K562 (cell line): ENCODE measurements at regions not wholly inside any gene's neighbourhood (a gene's known extent, or its start where the extent isn't known, plus 50 kb on each side); places are given as distances from the start of the nearest gene placed in this dataset.

Experiments used
- ATAC-seq: fragments of 200-7000 bp; cut with Tn5 transposase; 3 replicates; pipeline ENCODE4 v1.9.1; 2020; ENCODE audit warnings: moderate library complexity
- BruUV-seq: library from RNA; stranded (reverse); fragments of 400-500 nt; replicated peaks from 2 replicates; lab custom pipeline; 2021; lab: Mats Ljungman, UMichigan
- CTCF ChIA-PET: fragments of 300-600 bp; formaldehyde crosslinking; extraction: SDS; loops from one replicate; lab custom pipeline; 2021; ENCODE audit warnings: low intra/inter-chr PET ratio; lab: Yijun Ruan, JAX
- POLR2A ChIA-PET: fragments of 300-600, 350-650 bp; sonication (Branson Sonifier 250); formaldehyde crosslinking; extraction: SDS; loops from one replicate; lab custom pipeline; 2021; ENCODE audit warnings: antibody characterized with exemption, inconsistent platforms; lab: Yijun Ruan, JAX
- DNase-seq, 4 experiments: peaks; one replicate each; pipeline versions ENCODE4 v3.0.0 to v3.0.0-alpha.2; 2011 to 2018; ENCODE audit warnings: low spot score in 3 of 4, mixed read lengths in 3 of 4; ENCODE audit errors: extremely low read depth in 1 of 4
- FAIRE-seq: peaks from 2 replicates; lab custom pipeline; 2011; peaks lifted over from hg19 to GRCh38; lab: Jason Lieb, UNC
- H2AFZ ChIP-seq: 2 replicates; pipeline ENCODE4 v1.6.0; 2011; ENCODE audit warnings: low read depth, low read length, control low read depth, inconsistent platforms
- H3K27ac ChIP-seq: fragments of 200-600 bp; 3 replicates; pipeline ENCODE4 v1.8.0; 2011; ENCODE audit warnings: low read depth, mild to moderate bottlenecking, control low read depth, inconsistent platforms, low read length, moderate library complexity, mixed read lengths; ENCODE audit errors: extremely low read depth
- H3K27me3 ChIP-seq, 2 experiments: fragments of 300-600 bp in 1 of 2; 2 replicates in 1 of 2; 3 replicates in 1 of 2; pipeline versions ENCODE4 v1.6.0 to v1.8.0; 2011; ENCODE audit warnings: inconsistent platforms in 2 of 2, low read length in 2 of 2, mild to moderate bottlenecking in 1 of 2, mixed read lengths in 1 of 2, moderate library complexity in 1 of 2; ENCODE audit not compliant: control insufficient read depth in 2 of 2, insufficient read depth in 2 of 2
- H3K36me3 ChIP-seq: fragments of 300-600 bp; 3 replicates; pipeline ENCODE4 v1.8.0; 2011; ENCODE audit warnings: mild to moderate bottlenecking, low read length, inconsistent platforms; ENCODE audit not compliant: control insufficient read depth, insufficient read depth
- H3K4me1 ChIP-seq, 2 experiments: fragments of 200-600 bp in 1 of 2; replicated peaks in 1 of 2; 2 replicates in 1 of 2; 3 replicates in 1 of 2; pipeline versions ENCODE4 v1.5.1 to v1.8.0; 2011; ENCODE audit warnings: inconsistent platforms in 2 of 2, low read length in 2 of 2, mild to moderate bottlenecking in 1 of 2, mixed read lengths in 1 of 2, moderate library complexity in 1 of 2; ENCODE audit not compliant: control insufficient read depth in 2 of 2, insufficient read depth in 2 of 2
- H3K4me2 ChIP-seq: 2 replicates; pipeline ENCODE4 v1.6.1; 2011; ENCODE audit warnings: low read length, control low read depth, inconsistent platforms, mixed read lengths; ENCODE audit not compliant: insufficient read depth
- H3K4me3 ChIP-seq: fragments of 200-600 bp; sonication (generic), shearing (Covaris generic); 2 replicates; pipeline ENCODE4 v1.5.1; 2016; ENCODE audit warnings: control low read depth, inconsistent platforms
- H3K79me2 ChIP-seq: fragments of 200-600 bp; 3 replicates; pipeline ENCODE4 v1.8.0; 2011; ENCODE audit warnings: low read length, inconsistent platforms; ENCODE audit not compliant: control insufficient read depth, insufficient read depth
- H3K9ac ChIP-seq, 2 experiments: 2 replicates each; pipeline versions ENCODE4 v1.6.0 to v1.6.1; 2011; ENCODE audit warnings: low read depth in 2 of 2, low read length in 2 of 2, control low read depth in 1 of 2, inconsistent platforms in 1 of 2, mild to moderate bottlenecking in 1 of 2, mixed read lengths in 1 of 2; ENCODE audit not compliant: insufficient read depth in 1 of 2
- H3K9me1 ChIP-seq: one replicate; pipeline ENCODE4 v1.6.0; 2011; ENCODE audit warnings: inconsistent platforms, mild to moderate bottlenecking, low read length, moderate library complexity; ENCODE audit not compliant: control insufficient read depth, insufficient read depth
- H3K9me3 ChIP-seq: replicated peaks from 2 replicates; pipeline ENCODE4 v1.5.1; 2011; ENCODE audit warnings: low read depth, low read length, inconsistent platforms; ENCODE audit not compliant: control insufficient read depth, insufficient read depth
- H4K20me1 ChIP-seq: replicated peaks from 2 replicates; pipeline ENCODE4 v1.6.1; 2011; ENCODE audit warnings: low read length, inconsistent platforms, mixed read lengths; ENCODE audit not compliant: control insufficient read depth, insufficient read depth
- ADNP ChIP-seq: fragments of 200-800 bp; sonication (Bioruptor generic); IDR thresholded peaks from 2 replicates; pipeline ENCODE4 v1.6.1; 2016; ENCODE audit warnings: missing genetic modification characterization, missing compliant biosample characterization
- CHCHD3 ChIP-seq: fragments of 250-450 bp; sonication (Bioruptor Pico); IDR thresholded peaks from 2 replicates; pipeline ENCODE4 v2.1.2; 2022; ENCODE audit warnings: mild to moderate bottlenecking
- DEAF1 ChIP-seq: fragments of 450-650 bp; formaldehyde crosslinking; IDR thresholded peaks from 2 replicates; pipeline ENCODE4 v1.4.0; 2020; ENCODE audit warnings: mild to moderate bottlenecking, moderate library complexity
- ERF ChIP-seq: fragments of 450-650 bp; formaldehyde crosslinking; IDR thresholded peaks from 2 replicates; pipeline ENCODE4 v1.4.0; 2020; ENCODE audit warnings: mild to moderate bottlenecking, mixed read lengths
- MCM2 ChIP-seq: fragments of 450-650 bp; IDR thresholded peaks from 2 replicates; pipeline ENCODE4 v1.6.1; 2017; ENCODE audit warnings: low read depth, mild to moderate bottlenecking
- MECOM ChIP-seq: fragments of 250-450 bp; sonication (Bioruptor Pico); IDR thresholded peaks from 2 replicates; pipeline ENCODE4 v1.8.0; 2022; ENCODE audit warnings: inconsistent platforms
- NBN ChIP-seq: fragments of 450-650 bp; IDR thresholded peaks from 2 replicates; pipeline ENCODE4 v1.6.1; 2016; ENCODE audit warnings: low read depth, mild to moderate bottlenecking
- NFXL1 ChIP-seq: fragments of 450-650 bp; formaldehyde crosslinking; IDR thresholded peaks from 2 replicates; pipeline ENCODE4 v1.4.0; 2021; ENCODE audit warnings: mild to moderate bottlenecking
- PCBP2 ChIP-seq: fragments of 200-400 bp; formaldehyde crosslinking; IDR thresholded peaks from 2 replicates; pipeline ENCODE4 v1.6.1; 2018; ENCODE audit warnings: low read length, low read depth, mild to moderate bottlenecking, moderate library complexity; ENCODE audit not compliant: poor library complexity, severe bottlenecking
- PRDM10 ChIP-seq: fragments of 450-650 bp; IDR thresholded peaks from 2 replicates; pipeline ENCODE4 v1.6.1; 2018; ENCODE audit not compliant: partially characterized antibody
- ZNF785 ChIP-seq: fragments of 250-450 bp; sonication (Bioruptor Pico); IDR thresholded peaks from 2 replicates; pipeline ENCODE4 v1.4.0; 2020; ENCODE audit warnings: mild to moderate bottlenecking
- WGBS: fragments of 100-300 bp; shearing (Covaris generic); methylation state at CpG from one replicate; pipeline ENCODE4 v1.1.6; 2016; ENCODE audit warnings: low coverage, mixed read lengths; ENCODE audit not compliant: insufficient coverage; ENCODE audit errors: missing lambda C conversion rate; 5-methylcytosine and 5-hydroxymethylcytosine counted together
- in situ Hi-C: fragments of 300-500 bp; cut with MboI; formaldehyde crosslinking; loops from 4 replicates; pipeline ENCODE4 v1.15.0; 2018; ENCODE audit warnings: inconsistent platforms, mixed read lengths
- intact Hi-C: fragments of 100-400 bp; cut with micrococcal nuclease; formaldehyde crosslinking; loops from 2 replicates; pipeline ENCODE4 v1.14.2; 2022

GRCh38 chr15:63442080-63442479 lies 60.4 kb upstream of the CA12 start:
- no peak overlapping the region; the same call in 1 of the 2 replicates for H2AFZ ChIP-seq
- no peaks in the 10 kb centered on the region for H3K9me3 ChIP-seq
- no peaks in the 10 kb centered on the region for H3K79me2 ChIP-seq
- H3K9ac ChIP-seq: no peak overlapping the region
- H3K9me1 ChIP-seq: no peaks in the 10 kb centered on the region
- TF ChIP-seq ERF (CRISPR knock-in tag) (no peak), MCM2 (no peak), NFXL1 (CRISPR knock-in tag) (no peak), ADNP (tag) (no peak), PCBP2 (no peak), ZNF785 (no peak), CHCHD3 (CRISPR knock-in tag) (no peak), NBN (no peak), PRDM10 (no peak), MECOM (CRISPR knock-in tag) (no peak), DEAF1 (CRISPR knock-in tag) (no peak)
- H4K20me1 ChIP-seq: no peaks in the 10 kb centered on the region
- FAIRE-seq (no peak), ATAC-seq (no peak), DNase-seq (no peak)
- H3K27me3 ChIP-seq: peaks cover 9 to 14% of the 10 kb centered on the region in 2 experiments
- no peak overlapping the region for H3K4me3 ChIP-seq
- H3K4me1 ChIP-seq: peaks cover 2 to 4% of the 10 kb centered on the region in 2 experiments; a peak in 3 of 5 replicates
- CTCF ChIA-PET: no interaction called here
- WGBS: 15% methylated on average over 6 of the region's 6 CpGs
- in situ Hi-C loops: no loop called here
- H3K27ac ChIP-seq: no peak overlapping the region
- intact Hi-C loops: no loop called here
- H3K4me2 ChIP-seq: no peak overlapping the region
- H3K36me3 ChIP-seq: no peaks in the 10 kb centered on the region
- no TSS peak for BruUV-seq
- POLR2A ChIA-PET: interaction anchor here (0.6 to 2.4 kb wide), 2 partner anchors 9 to 597 kb away, joined by 4 to 8 read pairs; no protein-coding TSS in a partner anchor
